ENCODE measurements at regions not wholly inside any gene's neighbourhood (a gene's known extent, or its start where the extent isn't known, plus 50 kb on each side); places are given as distances from the start of the nearest gene placed in this dataset.

DNA sequence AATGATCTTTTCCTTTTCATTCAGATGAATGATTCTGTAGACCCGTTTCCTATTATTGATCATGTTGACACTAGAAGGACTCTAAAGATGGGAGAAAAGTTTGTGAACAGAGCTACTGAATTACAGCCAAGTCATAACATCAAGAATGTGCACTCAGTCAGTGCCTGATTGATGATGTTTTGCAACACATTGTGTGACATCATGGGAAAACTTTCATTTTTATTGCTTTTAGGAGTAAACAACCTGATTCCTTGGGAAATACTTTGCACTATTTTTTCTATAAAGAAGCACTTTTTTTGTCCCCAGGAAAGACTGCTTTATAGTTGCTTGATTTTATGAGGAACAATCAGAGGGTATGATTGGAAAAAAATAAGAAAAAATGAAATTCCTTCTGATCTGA, 383.8 kb upstream of the JAG1 start:
- no peak overlapping the region for H3K27ac Mint-ChIP-seq
- H3K4me1 Mint-ChIP-seq = no peaks in the 10 kb centered on the region
- H3K36me3 Mint-ChIP-seq = no peaks in the 10 kb centered on the region
- DNase-seq = no peak
- no peak overlapping the region for H3K4me3 Mint-ChIP-seq
- H3K27me3 Mint-ChIP-seq = no peaks in the 10 kb centered on the region
- CTCF ChIA-PET = no interaction called here
- peaks cover 4% of the 10 kb centered on the region for H3K9me3 Mint-ChIP-seq

DNA sequence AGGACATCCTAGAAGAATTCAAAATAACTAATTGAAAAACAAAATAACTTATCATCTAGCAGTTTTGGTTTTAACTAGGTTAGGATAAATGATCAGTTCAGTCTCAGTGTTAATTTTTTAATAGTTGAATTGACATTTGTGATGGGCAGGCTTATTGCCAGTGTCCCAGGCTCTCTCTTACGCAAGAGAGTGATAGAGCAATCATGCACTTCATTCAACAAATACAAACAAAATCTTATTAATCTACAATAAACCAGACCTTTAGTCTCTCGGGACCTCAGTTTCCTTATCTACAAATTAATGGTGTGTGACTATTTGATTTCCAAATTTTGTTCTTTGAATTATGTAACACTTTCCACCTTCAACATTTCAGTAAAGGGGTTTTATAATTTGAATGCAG, 385.9 kb upstream of the JAG1 start:
- CTCF ChIA-PET = interaction anchor here (0.7 kb wide), 1 partner anchor 16 kb away, joined by 3 read pairs; no protein-coding TSS in a partner anchor
- Mint-ChIP-seq H3K4me1 (no peaks in the 10 kb centered on the region), H3K27me3 (no peaks in the 10 kb centered on the region), H3K4me3 (no peak overlapping the region), H3K27ac (no peak overlapping the region), H3K36me3 (no peaks in the 10 kb centered on the region), H3K9me3 (peaks cover 4% of the 10 kb centered on the region)
- no peak for DNase-seq

DNA sequence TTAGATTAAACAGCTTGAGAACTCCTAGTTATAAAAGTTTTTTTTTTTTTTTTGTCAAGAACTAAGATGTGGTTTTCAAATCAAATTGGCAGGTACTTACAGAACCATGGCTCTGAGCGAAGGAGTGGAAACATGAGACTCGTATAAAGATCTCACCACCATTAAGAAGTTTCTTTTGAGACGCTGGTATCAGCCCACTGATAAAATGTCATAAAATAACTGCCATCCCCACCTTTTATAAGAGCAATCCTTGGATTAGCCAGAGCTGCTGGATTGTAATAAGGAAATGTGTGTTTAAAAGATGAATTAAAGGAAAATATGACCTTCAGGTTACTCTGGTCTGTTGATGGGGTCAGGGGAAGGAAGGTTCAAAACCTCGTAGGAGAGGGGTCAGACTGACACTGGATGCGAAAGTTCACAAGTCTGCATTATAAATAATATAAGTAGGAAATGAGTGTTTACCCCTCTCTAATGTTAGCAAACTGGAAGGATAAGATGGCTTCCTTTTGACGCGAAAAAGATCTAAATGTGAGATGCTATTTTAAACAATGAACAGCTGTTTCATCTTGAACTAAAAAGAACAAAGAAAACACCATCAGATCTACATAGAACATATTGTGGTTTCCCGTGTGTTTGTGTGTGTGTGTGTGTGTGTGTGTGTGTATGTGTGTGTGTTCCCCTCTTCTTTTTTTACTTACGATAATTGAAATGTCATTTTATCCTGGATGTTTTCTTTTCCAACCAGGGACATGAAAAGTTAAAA, 386.8 kb upstream of the JAG1 start:
- Mint-ChIP-seq H3K4me3 (no peak overlapping the region), H3K27me3 (no peaks in the 10 kb centered on the region), H3K36me3 (no peaks in the 10 kb centered on the region), H3K4me1 (no peaks in the 10 kb centered on the region), H3K9me3 (peaks cover 4% of the 10 kb centered on the region), H3K27ac (no peak overlapping the region)
- DNase-seq = no peak
- CTCF ChIA-PET = interaction anchor here (0.7 kb wide), 1 partner anchor 17 kb away, joined by 3 read pairs; no protein-coding TSS in a partner anchor

DNA sequence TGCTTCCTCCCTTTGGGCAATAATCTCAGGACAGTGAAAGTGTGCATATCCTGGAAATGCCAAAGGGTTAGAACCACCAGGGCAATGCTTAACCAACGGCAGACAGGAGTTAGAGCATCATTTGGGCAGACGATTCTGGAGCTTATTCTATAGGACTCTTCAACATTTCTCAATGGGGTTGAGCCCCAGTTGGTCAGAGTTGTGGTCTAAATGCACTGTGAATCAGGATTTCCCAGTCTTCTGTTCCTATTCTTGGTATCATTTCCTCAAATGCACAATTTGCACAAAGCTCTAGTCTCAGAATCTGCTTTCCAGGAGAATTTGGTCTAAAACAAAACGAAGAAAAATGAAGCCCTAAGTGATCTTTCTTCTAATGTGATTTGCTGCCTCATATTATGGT, 389.6 kb upstream of the JAG1 start:
- no peaks in the 10 kb centered on the region for H3K9me3 Mint-ChIP-seq
- no peak for DNase-seq
- no peak overlapping the region for H3K4me3 Mint-ChIP-seq
- H3K27me3 Mint-ChIP-seq = no peaks in the 10 kb centered on the region
- no peaks in the 10 kb centered on the region for H3K36me3 Mint-ChIP-seq
- CTCF ChIA-PET = no interaction called here
- H3K27ac Mint-ChIP-seq = no peak overlapping the region
- no peaks in the 10 kb centered on the region for H3K4me1 Mint-ChIP-seq

DNA sequence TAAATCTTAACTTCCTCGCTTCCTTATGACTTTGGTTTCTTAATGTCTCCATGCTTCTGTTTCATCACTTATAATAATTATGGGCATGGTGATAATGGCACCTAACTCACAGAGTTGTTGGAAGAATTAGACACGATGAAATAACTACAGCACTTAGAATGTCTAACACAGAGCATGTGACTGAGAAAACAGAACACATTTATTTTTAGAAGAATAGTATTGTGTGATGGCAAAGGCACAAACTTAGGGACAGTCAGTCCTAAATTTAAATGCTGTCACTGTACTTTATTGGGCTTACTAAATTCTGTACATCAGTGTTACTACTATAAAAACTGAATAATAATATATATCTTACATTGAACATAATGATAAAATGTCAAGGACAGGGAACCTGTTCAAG, 391.1 kb upstream of the JAG1 start:
- H3K4me1 Mint-ChIP-seq = no peaks in the 10 kb centered on the region
- no peak for DNase-seq
- no peaks in the 10 kb centered on the region for H3K36me3 Mint-ChIP-seq
- CTCF ChIA-PET = no interaction called here
- H3K9me3 Mint-ChIP-seq = peaks cover 2% of the 10 kb centered on the region
- H3K27ac Mint-ChIP-seq = no peak overlapping the region
- no peaks in the 10 kb centered on the region for H3K27me3 Mint-ChIP-seq
- no peak overlapping the region for H3K4me3 Mint-ChIP-seq

DNA sequence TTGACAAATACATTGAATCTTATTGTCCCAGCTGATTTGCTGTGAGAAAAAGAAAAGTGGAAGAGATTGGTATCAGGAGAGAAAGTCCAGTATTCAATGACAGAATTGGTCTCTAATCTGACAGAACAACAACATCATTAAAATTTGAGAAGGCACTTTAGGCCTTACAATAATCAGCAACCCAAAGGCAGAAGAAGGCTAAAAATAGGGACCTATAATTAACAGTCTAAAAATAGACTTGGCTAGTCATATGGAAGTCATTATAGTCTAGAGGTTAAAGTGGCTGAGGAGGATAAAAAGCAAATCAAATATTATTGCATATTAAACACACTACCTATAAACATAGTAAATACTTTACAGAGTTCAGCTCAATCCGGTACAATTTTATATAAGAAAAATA, 393.6 kb upstream of the JAG1 start:
- Mint-ChIP-seq H3K4me3 (no peak overlapping the region), H3K27me3 (no peaks in the 10 kb centered on the region), H3K36me3 (no peaks in the 10 kb centered on the region), H3K4me1 (no peaks in the 10 kb centered on the region), H3K27ac (no peak overlapping the region), H3K9me3 (peaks cover 5% of the 10 kb centered on the region)
- no peak for DNase-seq
- CTCF ChIA-PET = no interaction called here

DNA sequence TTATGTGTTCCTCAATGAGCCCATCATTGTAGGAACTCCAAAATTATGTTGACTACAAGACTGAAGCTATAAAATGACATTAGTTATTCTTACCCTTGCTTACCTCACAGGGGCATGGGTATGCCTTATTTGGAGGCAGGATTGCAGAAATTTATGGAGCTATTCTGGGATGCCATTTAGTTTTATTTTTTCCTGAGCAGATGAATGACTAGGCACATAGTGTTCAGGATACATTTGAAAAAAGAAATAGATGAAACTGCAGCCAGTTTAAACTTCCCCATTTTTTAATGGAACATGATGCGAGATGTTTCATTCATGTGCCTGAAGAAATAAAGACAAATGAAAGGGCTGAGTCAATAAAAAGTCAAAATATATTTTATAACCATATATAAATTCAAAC, 399.2 kb upstream of the JAG1 start:
- H3K4me3 Mint-ChIP-seq = no peak overlapping the region
- no peak overlapping the region for H3K27ac Mint-ChIP-seq
- no peaks in the 10 kb centered on the region for H3K36me3 Mint-ChIP-seq
- CTCF ChIA-PET = no interaction called here
- no peaks in the 10 kb centered on the region for H3K4me1 Mint-ChIP-seq
- peaks cover 10% of the 10 kb centered on the region for H3K9me3 Mint-ChIP-seq
- DNase-seq = no peak
- no peaks in the 10 kb centered on the region for H3K27me3 Mint-ChIP-seq

DNA sequence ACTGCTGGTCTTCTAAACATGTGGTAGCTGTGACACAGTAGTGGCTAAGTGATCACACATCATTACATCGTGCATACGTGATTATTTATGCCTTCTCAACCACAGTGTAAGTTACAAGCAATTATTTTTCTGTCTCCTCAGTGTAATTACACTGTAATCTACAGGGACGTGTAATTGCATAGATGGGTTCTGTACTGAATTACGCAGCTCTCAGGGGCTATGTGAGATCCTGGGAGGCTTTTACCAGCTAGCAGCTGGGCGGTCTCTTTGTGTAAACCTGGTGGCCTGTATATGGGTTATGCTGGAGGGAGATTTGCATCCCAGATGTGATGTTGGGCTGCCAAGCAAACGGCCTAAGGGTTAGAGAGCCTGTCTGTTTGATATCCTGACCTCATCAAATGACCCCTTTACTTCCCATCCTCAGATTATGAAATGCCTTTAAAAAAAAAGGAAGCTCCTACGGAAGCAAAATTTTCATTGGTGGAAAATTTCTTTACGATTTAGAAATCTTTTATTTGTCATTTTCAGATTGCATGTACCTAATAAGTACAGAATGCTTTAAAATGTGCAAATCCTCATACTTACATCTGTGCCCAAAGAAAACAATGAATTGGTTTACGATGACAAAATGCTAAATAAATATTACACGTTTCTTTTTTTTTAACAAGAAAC, 402.8 kb upstream of the JAG1 start:
- H3K27me3 Mint-ChIP-seq = no peaks in the 10 kb centered on the region
- H3K27ac Mint-ChIP-seq = no peak overlapping the region
- CTCF ChIA-PET = no interaction called here
- H3K9me3 Mint-ChIP-seq = peaks cover 8% of the 10 kb centered on the region
- no peak overlapping the region for H3K4me3 Mint-ChIP-seq
- H3K36me3 Mint-ChIP-seq = no peaks in the 10 kb centered on the region
- DNase-seq = no peak
- no peaks in the 10 kb centered on the region for H3K4me1 Mint-ChIP-seq

DNA sequence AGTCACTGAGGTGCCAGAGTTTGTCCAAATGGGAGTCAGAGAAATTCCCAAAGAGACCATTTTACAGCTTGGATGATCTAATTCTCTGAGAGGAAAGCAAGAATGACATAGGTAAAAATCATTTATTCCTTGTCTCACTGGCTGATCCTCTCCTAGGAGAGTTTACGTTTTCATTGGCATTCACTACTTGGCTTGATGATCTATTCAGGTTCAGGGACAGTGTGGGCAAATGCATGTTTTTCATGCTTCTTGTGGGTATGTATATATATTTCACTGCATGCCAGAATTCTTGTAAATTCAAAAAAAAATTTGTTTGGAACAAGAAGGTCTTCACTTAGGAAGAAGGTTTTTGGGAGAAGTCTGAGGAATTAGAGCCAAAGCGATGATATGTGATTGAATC, 403.4 kb upstream of the JAG1 start:
- H3K27ac Mint-ChIP-seq = no peak overlapping the region

DNA sequence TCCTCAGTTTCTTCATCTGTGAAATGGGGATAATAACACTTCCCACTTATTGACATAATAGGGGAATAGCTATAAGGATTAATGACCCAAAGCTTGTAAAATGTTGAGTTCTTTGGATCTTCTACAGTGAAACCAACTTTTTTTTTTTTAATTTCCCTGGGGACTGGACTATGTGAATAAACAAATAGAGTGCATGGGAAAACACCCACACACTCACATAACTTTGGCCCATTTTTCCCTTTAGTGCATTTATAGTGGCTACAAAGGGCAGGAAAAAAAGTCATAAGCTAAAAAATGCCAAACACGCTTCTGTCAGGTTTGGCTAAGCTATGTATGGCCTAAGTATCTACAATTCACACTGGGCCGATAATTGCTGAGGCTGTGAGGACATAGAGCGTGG, 406.2 kb upstream of the JAG1 start:
- no peak for DNase-seq
- H3K36me3 Mint-ChIP-seq = no peaks in the 10 kb centered on the region
- no peak overlapping the region for H3K4me3 Mint-ChIP-seq
- H3K4me1 Mint-ChIP-seq = no peaks in the 10 kb centered on the region
- CTCF ChIA-PET = interaction anchor here (0.6 kb wide), 1 partner anchor 189 kb away, joined by 3 read pairs; no protein-coding TSS in a partner anchor
- no peaks in the 10 kb centered on the region for H3K27me3 Mint-ChIP-seq
- no peak overlapping the region for H3K27ac Mint-ChIP-seq
- no peaks in the 10 kb centered on the region for H3K9me3 Mint-ChIP-seq

More for the DNA sequence above, 403.4 kb upstream of the JAG1 start:
- no peaks in the 10 kb centered on the region for H3K36me3 Mint-ChIP-seq
- H3K4me1 Mint-ChIP-seq = no peaks in the 10 kb centered on the region
- no peaks in the 10 kb centered on the region for H3K27me3 Mint-ChIP-seq
- CTCF ChIA-PET = no interaction called here
- H3K4me3 Mint-ChIP-seq = no peak overlapping the region
- peaks cover 6% of the 10 kb centered on the region for H3K9me3 Mint-ChIP-seq
- no peak for DNase-seq

DNA sequence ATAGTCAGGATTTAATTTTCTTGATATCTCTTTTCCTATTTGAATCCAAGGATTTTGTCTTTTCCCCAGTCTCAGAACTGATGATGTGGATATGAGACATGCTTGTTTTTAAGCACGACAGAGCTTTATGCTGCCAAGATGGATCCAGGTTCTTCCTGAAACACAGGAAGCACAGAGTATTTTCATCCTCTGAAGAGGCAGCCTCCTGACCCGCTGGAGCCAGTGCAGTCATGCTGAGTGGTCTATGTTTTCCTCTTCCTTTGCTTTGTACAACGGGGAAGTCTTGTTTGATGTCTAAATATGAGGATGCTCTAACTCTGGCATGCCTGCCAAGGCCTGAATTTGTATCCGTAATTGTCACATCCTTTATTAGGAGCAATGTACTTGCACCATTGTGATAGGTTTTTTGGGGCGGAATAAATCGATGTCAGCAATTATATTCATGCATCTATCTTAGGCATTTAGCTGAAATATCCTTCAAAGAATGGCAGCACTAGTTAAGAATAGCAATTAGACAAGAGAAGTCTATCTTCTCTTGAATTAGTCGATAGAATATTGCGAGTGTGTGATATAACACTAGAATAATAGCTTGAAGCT, 407.1 kb upstream of the JAG1 start:
- Mint-ChIP-seq H3K36me3 (no peaks in the 10 kb centered on the region), H3K4me3 (no peak overlapping the region), H3K4me1 (no peaks in the 10 kb centered on the region), H3K9me3 (no peaks in the 10 kb centered on the region), H3K27me3 (no peaks in the 10 kb centered on the region), H3K27ac (no peak overlapping the region)
- no peak for DNase-seq
- CTCF ChIA-PET = no interaction called here

DNA sequence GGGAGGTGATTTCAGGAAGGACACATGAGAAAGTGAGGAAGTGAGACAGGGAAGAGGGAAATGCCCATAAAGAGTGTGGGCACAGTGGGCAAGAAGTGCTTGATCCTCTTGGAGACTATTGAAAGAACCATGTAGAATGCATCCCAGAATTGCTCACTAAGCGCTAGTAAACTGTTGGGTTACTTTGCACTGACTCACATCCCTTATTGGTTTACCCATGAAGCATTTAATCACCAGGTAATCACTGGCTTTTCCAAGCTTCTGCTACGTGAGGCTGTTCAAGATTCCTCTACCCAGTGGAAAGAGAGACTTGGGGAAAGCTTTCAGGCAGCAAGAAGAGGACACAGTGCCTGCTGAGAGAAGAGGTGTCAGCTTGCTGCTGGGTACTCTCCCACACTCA, 410.0 kb upstream of the JAG1 start:
- Mint-ChIP-seq H3K4me1 (no peaks in the 10 kb centered on the region), H3K27ac (no peak overlapping the region), H3K9me3 (no peaks in the 10 kb centered on the region), H3K4me3 (no peak overlapping the region), H3K36me3 (no peaks in the 10 kb centered on the region), H3K27me3 (no peaks in the 10 kb centered on the region)
- DNase-seq = no peak
- CTCF ChIA-PET = no interaction called here

DNA sequence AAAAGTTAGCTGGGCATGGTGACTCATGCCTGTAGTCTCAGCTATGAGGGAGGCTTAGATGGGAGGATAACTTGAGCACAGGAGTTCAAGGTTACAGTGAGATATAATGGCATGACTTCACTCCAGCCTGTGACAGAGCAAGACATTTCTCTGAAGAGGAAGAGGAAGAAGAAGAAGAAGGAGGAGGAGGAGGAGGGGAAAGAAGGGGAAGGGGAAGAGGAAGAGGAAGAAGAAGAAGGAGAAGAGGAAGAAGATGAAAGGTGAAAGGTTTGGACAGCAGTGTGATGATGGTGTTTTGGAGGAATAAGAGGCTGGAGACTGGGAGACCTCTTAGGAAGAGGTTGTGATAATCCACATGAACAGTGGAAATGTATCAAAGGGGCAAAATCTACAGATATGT, 410.7 kb upstream of the JAG1 start:
- Mint-ChIP-seq H3K36me3 (no peaks in the 10 kb centered on the region), H3K9me3 (no peaks in the 10 kb centered on the region), H3K27ac (no peak overlapping the region), H3K4me1 (no peaks in the 10 kb centered on the region), H3K4me3 (no peak overlapping the region), H3K27me3 (no peaks in the 10 kb centered on the region)
- CTCF ChIA-PET = no interaction called here
- no peak for DNase-seq

DNA sequence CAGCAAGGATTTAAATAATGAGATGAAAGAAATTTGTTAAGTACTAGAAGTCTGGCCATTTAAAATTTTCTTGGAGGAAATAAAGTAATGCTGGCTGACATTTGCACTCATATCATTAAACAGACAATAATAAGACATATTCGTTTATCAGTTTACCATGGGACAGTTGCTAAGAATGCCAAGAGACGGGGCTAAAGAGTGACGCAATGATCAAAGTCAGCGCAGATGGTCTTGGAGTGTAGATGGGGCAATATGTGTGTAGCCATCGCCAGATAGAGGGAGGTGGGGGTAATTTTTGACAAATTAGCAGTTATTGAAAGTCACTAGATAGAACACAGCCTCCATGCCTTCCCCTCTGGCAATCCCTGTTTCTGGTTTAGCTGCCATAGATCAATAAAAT, 413.2 kb upstream of the JAG1 start:
- Mint-ChIP-seq H3K9me3 (no peaks in the 10 kb centered on the region), H3K36me3 (no peaks in the 10 kb centered on the region), H3K4me3 (no peak overlapping the region), H3K4me1 (no peaks in the 10 kb centered on the region), H3K27me3 (no peaks in the 10 kb centered on the region), H3K27ac (no peak overlapping the region)
- CTCF ChIA-PET = no interaction called here
- DNase-seq = no peak

DNA sequence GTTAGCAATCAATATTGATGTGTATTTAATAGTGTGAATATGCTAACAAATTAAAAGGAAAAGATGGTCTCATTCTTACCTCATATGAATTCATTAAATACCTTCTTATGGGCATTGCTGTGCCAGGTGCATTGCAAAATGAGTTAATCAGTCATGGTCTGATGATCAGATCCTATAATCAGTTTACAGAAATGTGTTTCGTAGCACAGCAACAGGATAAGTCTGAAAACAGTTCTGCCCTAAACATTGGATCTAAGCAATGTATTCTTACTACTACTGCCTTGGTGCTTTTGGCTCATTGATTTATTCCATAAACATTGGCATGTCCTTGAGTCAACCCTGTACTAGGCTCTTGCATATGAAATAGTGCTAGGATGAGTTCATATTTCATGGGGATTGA, 417.0 kb upstream of the JAG1 start:
- no peaks in the 10 kb centered on the region for H3K36me3 Mint-ChIP-seq
- H3K4me1 Mint-ChIP-seq = no peaks in the 10 kb centered on the region
- CTCF ChIA-PET = no interaction called here
- DNase-seq = no peak
- no peaks in the 10 kb centered on the region for H3K27me3 Mint-ChIP-seq
- H3K27ac Mint-ChIP-seq = no peak overlapping the region
- H3K9me3 Mint-ChIP-seq = no peaks in the 10 kb centered on the region
- H3K4me3 Mint-ChIP-seq = no peak overlapping the region
